DMS114 treated with DMSO at 0.1 percent for 48 hours (cell line): ENCODE measurements at regions not wholly inside any gene's neighbourhood (a gene's known extent, or its start where the extent isn't known, plus 50 kb on each side); places are given as distances from the start of the nearest gene placed in this dataset.
A peak's percentile ranks its signal among the peaks of the same experiment; 100 is the strongest.

Experiments used
- DNase-seq: peaks from one replicate; lab custom pipeline; 2025; ENCODE audit not compliant: unreplicated experiment; lab: John Stamatoyannopoulos, UW

- DNase-seq: no peak
Measured at GRCh38 chr2:205937211-205937610, 148.8 kb downstream of the INO80D start.

GRCh38 chr2:205936446-205936845 is 149.5 kb downstream of the INO80D start:
- DNase-seq: no peak

GRCh38 chr2:205934443-205934842 is 151.5 kb downstream of the INO80D start:
- peak; percentile 12 for DNase-seq

GRCh38 chr2:205932861-205933260 is 153.1 kb downstream of the INO80D start:
- DNase-seq: no peak

GRCh38 chr2:205931388-205931787 is 154.6 kb downstream of the INO80D start:
- no peak for DNase-seq

- DNase-seq: no peak
Measured at GRCh38 chr2:205930209-205930608, 155.8 kb downstream of the INO80D start.

GRCh38 chr2:205929246-205929942 is 156.6 kb downstream of the INO80D start:
- no peak for DNase-seq

- DNase-seq: peak; percentile 23
Measured at GRCh38 chr2:205925373-205926337, 160.3 kb downstream of the INO80D start.

GRCh38 chr2:205924676-205925075 is 161.3 kb downstream of the INO80D start:
- DNase-seq: no peak

- no peak for DNase-seq
Measured at GRCh38 chr2:205915130-205915524, 170.8 kb downstream of the INO80D start.

- no peak for DNase-seq
Measured at GRCh38 chr2:205914213-205915129, 171.5 kb downstream of the INO80D start.

GRCh38 chr2:205913668-205914067 is 172.3 kb downstream of the INO80D start:
- DNase-seq: no peak

GRCh38 chr2:205911306-205911705 is 174.7 kb downstream of the INO80D start:
- DNase-seq: no peak

GRCh38 chr2:205909184-205909572 is 176.8 kb downstream of the INO80D start:
- no peak for DNase-seq

- no peak for DNase-seq
Measured at GRCh38 chr2:205908212-205909183, 177.5 kb downstream of the INO80D start.

GRCh38 chr2:205906419-205906818 is 179.6 kb downstream of the INO80D start:
- no peak for DNase-seq

GRCh38 chr2:205905576-205905975 is 180.4 kb downstream of the INO80D start:
- DNase-seq: no peak

- DNase-seq: no peak
Measured at GRCh38 chr2:205904873-205905272, 181.1 kb downstream of the INO80D start.

- DNase-seq: no peak
Measured at GRCh38 chr2:205903549-205904129, 182.3 kb downstream of the INO80D start.

- no peak for DNase-seq
Measured at GRCh38 chr2:205902900-205903237, 183.1 kb downstream of the INO80D start.
